SK-N-SH treated with all-trans-retinoic acid at 6 μM for 48 hours (cell line): ENCODE measurements at regions not wholly inside any gene's neighbourhood (a gene's known extent, or its start where the extent isn't known, plus 50 kb on each side); places are given as distances from the start of the nearest gene placed in this dataset.

ENCODE experiments used
- ARNTL ChIP-seq: fragments of 450-650 bp; formaldehyde crosslinking; IDR thresholded peaks from 2 replicates; pipeline ENCODE4 v1.5.0; 2020; ENCODE audit warnings: low read depth, mild to moderate bottlenecking, moderate library complexity, borderline replicate concordance
- ESRRG ChIP-seq: fragments of 250-450 bp; sonication (Bioruptor Pico); IDR thresholded peaks from 2 replicates; pipeline ENCODE4 v1.6.1; 2021; ENCODE audit warnings: mild to moderate bottlenecking
- PPARA ChIP-seq: fragments of 250-450 bp; sonication (Bioruptor Pico); IDR thresholded peaks from 2 replicates; pipeline ENCODE4 v1.5.0; 2020; ENCODE audit warnings: mild to moderate bottlenecking, borderline replicate concordance
- ZFP3 ChIP-seq: fragments of 250-450 bp; sonication (Bioruptor Pico); IDR thresholded peaks from 2 replicates; pipeline ENCODE4 v1.5.0; 2020; ENCODE audit warnings: mild to moderate bottlenecking, moderate library complexity
- ZFP30 ChIP-seq: fragments of 450-650 bp; formaldehyde crosslinking; IDR thresholded peaks from 2 replicates; pipeline ENCODE4 v1.5.0; 2022; ENCODE audit warnings: mild to moderate bottlenecking, moderate library complexity
- ZNF8 ChIP-seq: fragments of 450-650 bp; formaldehyde crosslinking; IDR thresholded peaks from 2 replicates; pipeline ENCODE4 v1.5.0; 2020; ENCODE audit warnings: mild to moderate bottlenecking, moderate library complexity

- TF ChIP-seq ZFP30 (CRISPR knock-in tag) (no peak), ZFP3 (CRISPR knock-in tag) (no peak), ZNF8 (CRISPR knock-in tag) (no peak), ESRRG (CRISPR knock-in tag) (no peak), ARNTL (CRISPR knock-in tag) (no peak), PPARA (CRISPR knock-in tag) (no peak)
Measured at GRCh38 chr2:121140734-121141133, 144.3 kb downstream of the TFCP2L1 start.
